SK-N-SH (cell line): ENCODE measurements at regions not wholly inside any gene's neighbourhood (a gene's known extent, or its start where the extent isn't known, plus 50 kb on each side); places are given as distances from the start of the nearest gene placed in this dataset.

Experiments used
- CTCF ChIA-PET: fragments of 300-600, 350-600 bp; formaldehyde crosslinking; extraction: SDS; loops from one replicate; lab custom pipeline; 2021; lab: Yijun Ruan, JAX
- POLR2A ChIA-PET: fragments of 350-600 bp; sonication (Branson Sonifier 250); formaldehyde crosslinking; extraction: SDS; loops from one replicate; lab custom pipeline; 2020; ENCODE audit warnings: antibody characterized with exemption, inconsistent platforms; lab: Yijun Ruan, JAX
- DNase-seq: peaks from one replicate; pipeline ENCODE4 v3.0.0; 2012
- H2AFZ ChIP-seq: fragments of 200-600 bp; sonication (generic); 2 replicates; pipeline ENCODE4 v1.8.1; 2016; ENCODE audit warnings: antibody characterized with exemption, mild to moderate bottlenecking, low read depth
- H3F3A ChIP-seq: fragments of 200-600 bp; sonication (generic); replicated peaks from 2 replicates; pipeline ENCODE3; 2016; ENCODE audit warnings: antibody characterized with exemption, mild to moderate bottlenecking; ENCODE audit not compliant: insufficient read depth
- H3K27ac ChIP-seq, 2 experiments: fragments of 200-500 bp in 1 of 2; fragments of 200-600 bp in 1 of 2; sonication (Bioruptor generic) in 1 of 2; sonication (generic), shearing (Covaris generic) in 1 of 2; 2 replicates each; pipeline versions ENCODE4 v1.5.1 to v1.6.1; 2014 to 2016; ENCODE audit warnings: low read depth in 2 of 2, inconsistent platforms in 1 of 2, low read length in 1 of 2, mild to moderate bottlenecking in 1 of 2, mixed read lengths in 1 of 2
- H3K27me3 ChIP-seq: fragments of 200-600 bp; sonication (generic), shearing (Covaris generic); 2 replicates; pipeline ENCODE4 v1.6.1; 2016; ENCODE audit warnings: mixed run types; ENCODE audit not compliant: insufficient read depth
- H3K36me3 ChIP-seq, 2 experiments: fragments of 200-500 bp in 1 of 2; fragments of 200-600 bp in 1 of 2; sonication (Bioruptor generic) in 1 of 2; sonication (generic) in 1 of 2; replicated peaks in 1 of 2; 2 replicates each; pipeline versions ENCODE3 to v1.5.1; 2014 to 2016; ENCODE audit warnings: low read length in 1 of 2, mild to moderate bottlenecking in 1 of 2; ENCODE audit not compliant: insufficient read depth in 2 of 2, control insufficient read depth in 1 of 2
- H3K4me1 ChIP-seq, 2 experiments: fragments of 200-500 bp in 1 of 2; fragments of 200-600 bp in 1 of 2; sonication (Bioruptor generic) in 1 of 2; sonication (generic), shearing (Covaris generic) in 1 of 2; 2 replicates each; pipeline versions ENCODE4 v1.5.1 to v1.6.1; 2014 to 2016; ENCODE audit warnings: low read depth in 1 of 2, low read length in 1 of 2, mixed run types in 1 of 2; ENCODE audit not compliant: insufficient read depth in 2 of 2, control insufficient read depth in 1 of 2
- H3K4me2 ChIP-seq: fragments of 200-600 bp; sonication (generic), shearing (Covaris generic); 2 replicates; pipeline ENCODE4 v1.6.1; 2017; ENCODE audit warnings: mixed run types
- H3K4me3 ChIP-seq, 2 experiments: fragments of 200-500 bp in 1 of 2; fragments of 200-600 bp in 1 of 2; sonication (Bioruptor generic) in 1 of 2; sonication (generic), shearing (Covaris generic) in 1 of 2; 2 replicates each; pipeline versions ENCODE4 v1.5.1 to v1.8.1; 2014 to 2016; ENCODE audit warnings: low read depth in 2 of 2, inconsistent platforms in 1 of 2, low read length in 1 of 2, mild to moderate bottlenecking in 1 of 2, mixed read lengths in 1 of 2, moderate library complexity in 1 of 2
- H3K79me2 ChIP-seq: fragments of 200-600 bp; sonication (generic); 2 replicates; pipeline ENCODE4 v1.8.1; 2017; ENCODE audit warnings: mild to moderate bottlenecking; ENCODE audit not compliant: insufficient read depth
- H3K9ac ChIP-seq: fragments of 200-600 bp; sonication (generic); 2 replicates; pipeline ENCODE4 v1.6.1; 2017; ENCODE audit warnings: mixed run types
- H3K9me2 ChIP-seq: fragments of 200-600 bp; sonication (generic); 2 replicates; pipeline ENCODE4 v1.6.1; 2017; ENCODE audit warnings: mixed run types
- H3K9me3 ChIP-seq: fragments of 200-600 bp; sonication (generic); 2 replicates; pipeline ENCODE4 v1.6.1; 2017; ENCODE audit warnings: mixed run types, mild to moderate bottlenecking, moderate library complexity
- H4K20me1 ChIP-seq: fragments of 200-600 bp; sonication (generic); 2 replicates; pipeline ENCODE4 v1.6.1; 2017; ENCODE audit warnings: mild to moderate bottlenecking, mixed run types; ENCODE audit not compliant: insufficient read depth
- EP300 ChIP-seq, 2 experiments: IDR thresholded peaks; 2 replicates each; pipeline versions ENCODE4 v1.4.0 to v1.6.1; 2012; ENCODE audit warnings: borderline replicate concordance in 1 of 2, low read depth in 1 of 2, low read length in 1 of 2
- FOSL2 ChIP-seq: IDR thresholded peaks from 2 replicates; pipeline ENCODE4 v1.4.0; 2012; ENCODE audit warnings: low read depth, mild to moderate bottlenecking, moderate library complexity, borderline replicate concordance
- FOXJ3 ChIP-seq: sonication (generic); formaldehyde crosslinking; IDR thresholded peaks from 2 replicates; pipeline ENCODE4 v1.5.1; 2020; ENCODE audit warnings: mild to moderate bottlenecking, missing genetic modification reagents
- GATA2 ChIP-seq: sonication (generic); formaldehyde crosslinking; IDR thresholded peaks from 2 replicates; pipeline ENCODE4 v1.5.0; 2020; ENCODE audit warnings: mild to moderate bottlenecking, missing genetic modification reagents
- JUND ChIP-seq: IDR thresholded peaks from 2 replicates; pipeline ENCODE4 v1.4.0; 2012
- NFIC ChIP-seq: IDR thresholded peaks from 2 replicates; pipeline ENCODE4 v1.4.0; 2012; ENCODE audit warnings: borderline replicate concordance
- NRF1 ChIP-seq: IDR thresholded peaks from 2 replicates; pipeline ENCODE4 v1.6.1; 2012; ENCODE audit warnings: low read depth, mild to moderate bottlenecking, low read length
- PBX3 ChIP-seq: IDR thresholded peaks from 2 replicates; pipeline ENCODE4; 2012
- RCOR1 ChIP-seq: fragments of 150-350 bp; IDR thresholded peaks from 2 replicates; pipeline ENCODE4 v1.6.1; 2017; ENCODE audit warnings: antibody characterized with exemption, low read length
- RFX5 ChIP-seq: IDR thresholded peaks from 2 replicates; pipeline ENCODE4 v1.6.1; 2012; ENCODE audit warnings: mild to moderate bottlenecking, improper control_type of control experiment, low read length
- RXRA ChIP-seq: IDR thresholded peaks from 2 replicates; pipeline ENCODE4 v1.4.0; 2012; ENCODE audit warnings: low read depth, mild to moderate bottlenecking, borderline replicate concordance
- SMC3 ChIP-seq: IDR thresholded peaks from 2 replicates; pipeline ENCODE4 v1.6.1; 2012; ENCODE audit warnings: low read depth, low read length, improper control_type of control experiment
- TAF1 ChIP-seq: IDR thresholded peaks from 2 replicates; pipeline ENCODE4 v1.6.1; 2012; ENCODE audit warnings: low read depth, mild to moderate bottlenecking, low read length, moderate library complexity, borderline replicate concordance
- TCF12 ChIP-seq: IDR thresholded peaks from 2 replicates; pipeline ENCODE4 v1.4.0; 2012
- TEAD4 ChIP-seq: IDR thresholded peaks from 2 replicates; pipeline ENCODE4 v1.4.0; 2012; ENCODE audit warnings: mild to moderate bottlenecking, borderline replicate concordance; ENCODE audit not compliant: insufficient read depth
- ZBTB33 ChIP-seq: IDR thresholded peaks from 2 replicates; pipeline ENCODE4 v1.4.0; 2012; ENCODE audit warnings: low read depth, borderline replicate concordance
- WGBS: methylation state at CpG from one replicate; pipeline ENCODE4 v1.1.6; 2017; ENCODE audit warnings: low lambda C conversion rate; 5-methylcytosine and 5-hydroxymethylcytosine counted together
- TF ChIP-seq, protein P1 (sequence below): IDR thresholded peaks from 2 replicates; pipeline ENCODE4 v1.4.0; 2012; ENCODE audit warnings: low read depth, borderline replicate concordance

DNA sequence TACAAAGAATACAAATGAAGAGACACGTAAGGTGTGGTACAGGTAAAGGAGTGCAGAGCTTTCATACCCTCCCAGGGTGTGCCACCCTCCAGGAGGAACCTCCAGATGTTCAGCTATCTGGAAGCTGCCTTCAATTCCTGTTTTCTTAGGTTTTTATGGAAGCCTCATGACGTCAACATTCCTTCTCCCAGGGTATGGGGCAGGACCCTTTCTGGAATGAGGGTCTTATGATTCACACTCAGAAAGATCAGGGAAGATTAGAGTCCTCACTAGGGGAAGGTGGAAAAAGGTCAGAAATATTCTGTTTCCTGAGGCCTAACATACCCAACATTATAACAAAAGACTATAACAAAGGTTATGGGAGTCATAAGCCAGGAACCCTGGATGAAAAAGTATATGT lies 99.8 kb upstream of the PLCL2 start:
- no peak for DNase-seq
- Histone ChIP-seq H3K9me2 (no peaks in the 10 kb centered on the region), H2AFZ (no peak overlapping the region), H3K36me3 (no peaks in the 10 kb centered on the region), H3K9ac (no peak overlapping the region), H3K4me2 (no peak overlapping the region), H3K79me2 (no peaks in the 10 kb centered on the region), H3K4me1 (no peaks in the 10 kb centered on the region), H3K9me3 (no peaks in the 10 kb centered on the region), H3F3A (no peaks in the 10 kb centered on the region), H4K20me1 (no peaks in the 10 kb centered on the region), H3K27ac (no peak overlapping the region), H3K4me3 (no peak overlapping the region), H3K27me3 (no peaks in the 10 kb centered on the region)
- CTCF ChIA-PET: no interaction called here
- 26% methylated on average over 2 of the region's 2 CpGs for WGBS
- TF ChIP-seq NFIC: no peak
- no peak for TF ChIP-seq TAF1
- no peak for TF ChIP-seq TEAD4
- TF ChIP-seq FOXJ3: no peak
- no peak for TF ChIP-seq RFX5
- TF ChIP-seq PBX3: no peak
- TF ChIP-seq ZBTB33: no peak
- no peak for TF ChIP-seq RXRA
- no peak for TF ChIP-seq EP300 (IDR thresholded peaks at IDR 0.05; ENCODE audit: borderline replicate concordance in 1 of 2, low read depth in 1 of 2, low read length in 1 of 2)
- no peak for TF ChIP-seq NRF1
- TF ChIP-seq, protein P1, sequence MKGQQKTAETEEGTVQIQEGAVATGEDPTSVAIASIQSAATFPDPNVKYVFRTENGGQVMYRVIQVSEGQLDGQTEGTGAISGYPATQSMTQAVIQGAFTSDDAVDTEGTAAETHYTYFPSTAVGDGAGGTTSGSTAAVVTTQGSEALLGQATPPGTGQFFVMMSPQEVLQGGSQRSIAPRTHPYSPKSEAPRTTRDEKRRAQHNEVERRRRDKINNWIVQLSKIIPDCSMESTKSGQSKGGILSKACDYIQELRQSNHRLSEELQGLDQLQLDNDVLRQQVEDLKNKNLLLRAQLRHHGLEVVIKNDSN: no peak
- POLR2A ChIA-PET: no interaction called here

- H2AFZ ChIP-seq: no peak overlapping the region
- H3K79me2 ChIP-seq: no peaks in the 10 kb centered on the region
- H4K20me1 ChIP-seq: no peaks in the 10 kb centered on the region
- no peaks in the 10 kb centered on the region for H3K27me3 ChIP-seq
- no peak overlapping the region for H3K9ac ChIP-seq
- no peaks in the 10 kb centered on the region for H3K9me2 ChIP-seq
- H3K9me3 ChIP-seq: no peaks in the 10 kb centered on the region
- H3F3A ChIP-seq: no peaks in the 10 kb centered on the region
- no peak overlapping the region for H3K27ac ChIP-seq
- H3K36me3 ChIP-seq: no peaks in the 10 kb centered on the region
- ChIA-PET POLR2A (no interaction called here), CTCF (no interaction called here)
- 52% methylated on average over 1 of the region's 1 CpG for WGBS
- TF ChIP-seq RCOR1 (no peak), JUND (no peak), FOSL2 (no peak), SMC3 (no peak), GATA2 (no peak), TCF12 (no peak)
- H3K4me2 ChIP-seq: no peak overlapping the region
- no peak for DNase-seq
- H3K4me1 ChIP-seq: no peaks in the 10 kb centered on the region
- H3K4me3 ChIP-seq: no peak overlapping the region
Observed at GRCh38 chr3:16785465-16785864, 99.3 kb upstream of the PLCL2 start.
